ENCODE measurements at regions not wholly inside any gene's neighbourhood (a gene's known extent, or its start where the extent isn't known, plus 50 kb on each side); places are given as distances from the start of the nearest gene placed in this dataset.
"Not testable (repeated sequence)": the region's sequence is repeated elsewhere in the genome, so short reads cannot be mapped to it uniquely, and the experiment has no call there.

GRCh38 chr15:92781925-92782453 lies 118.1 kb upstream of the CHD2 start:
- DNase-seq (ENCODE audit: insufficient read length, low spot score) (no peak), FAIRE-seq (no peak)
- TF ChIP-seq POLR2AphosphoS5 (IDR thresholded peaks at IDR 0.05; ENCODE audit: low read depth, low read length) (no peak), TAF1 (IDR thresholded peaks at IDR 0.05; ENCODE audit: low read depth, low read length) (no peak), SPI1 (IDR thresholded peaks at IDR 0.05; ENCODE audit: low read depth, low read length) (no peak), PAX5 (IDR thresholded peaks at IDR 0.05; ENCODE audit: insufficient read depth, low read length, severe bottlenecking) (no peak), POU2F2 (IDR thresholded peaks at IDR 0.05; ENCODE audit: low read depth, low read length) (no peak), POLR2A (IDR thresholded peaks at IDR 0.05; ENCODE audit: low read depth, low read length) (no peak)

GRCh38 chr15:92787116-92787515 lies 113.0 kb upstream of the CHD2 start:
- TF ChIP-seq POU2F2 (IDR thresholded peaks at IDR 0.05; ENCODE audit: low read depth, low read length) = no peak
- no peak for TF ChIP-seq TAF1 (IDR thresholded peaks at IDR 0.05; ENCODE audit: low read depth, low read length)
- TF ChIP-seq POLR2A (IDR thresholded peaks at IDR 0.05; ENCODE audit: low read depth, low read length) = no peak
- TF ChIP-seq SPI1 (IDR thresholded peaks at IDR 0.05; ENCODE audit: low read depth, low read length) = no peak
- no peak for TF ChIP-seq POLR2AphosphoS5 (IDR thresholded peaks at IDR 0.05; ENCODE audit: low read depth, low read length)
- no peak for TF ChIP-seq PAX5 (IDR thresholded peaks at IDR 0.05; ENCODE audit: insufficient read depth, low read length, severe bottlenecking)
- no peak for FAIRE-seq
- DNase-seq (ENCODE audit: insufficient read length, low spot score) = no peak

GRCh38 chr15:92788196-92788595 lies 111.9 kb upstream of the CHD2 start:
- no peak for TF ChIP-seq PAX5 (IDR thresholded peaks at IDR 0.05; ENCODE audit: insufficient read depth, low read length, severe bottlenecking)
- TF ChIP-seq POU2F2 (IDR thresholded peaks at IDR 0.05; ENCODE audit: low read depth, low read length) = no peak
- no peak for TF ChIP-seq POLR2AphosphoS5 (IDR thresholded peaks at IDR 0.05; ENCODE audit: low read depth, low read length)
- TF ChIP-seq POLR2A (IDR thresholded peaks at IDR 0.05; ENCODE audit: low read depth, low read length) = no peak
- no peak for TF ChIP-seq SPI1 (IDR thresholded peaks at IDR 0.05; ENCODE audit: low read depth, low read length)
- TF ChIP-seq TAF1 (IDR thresholded peaks at IDR 0.05; ENCODE audit: low read depth, low read length) = no peak
- FAIRE-seq (no peak), DNase-seq (ENCODE audit: insufficient read length, low spot score) (no peak)

- not testable (repeated sequence) for FAIRE-seq; DNase-seq (ENCODE audit: insufficient read length, low spot score)
These were observed 111.3 kb upstream of the CHD2 start for GRCh38 chr15:92788793-92789192.

GRCh38 chr15:92796161-92796611 lies 103.9 kb upstream of the CHD2 start:
- no peak for DNase-seq (ENCODE audit: insufficient read length, low spot score)
- FAIRE-seq = no peak
- TF ChIP-seq POLR2A (IDR thresholded peaks at IDR 0.05; ENCODE audit: low read depth, low read length) (no peak), POLR2AphosphoS5 (IDR thresholded peaks at IDR 0.05; ENCODE audit: low read depth, low read length) (no peak), PAX5 (IDR thresholded peaks at IDR 0.05; ENCODE audit: insufficient read depth, low read length, severe bottlenecking) (no peak), SPI1 (IDR thresholded peaks at IDR 0.05; ENCODE audit: low read depth, low read length) (no peak), POU2F2 (IDR thresholded peaks at IDR 0.05; ENCODE audit: low read depth, low read length) (no peak), TAF1 (IDR thresholded peaks at IDR 0.05; ENCODE audit: low read depth, low read length) (no peak)

GRCh38 chr15:92797168-92798052 lies 102.7 kb upstream of the CHD2 start:
- TF ChIP-seq PAX5 (IDR thresholded peaks at IDR 0.05; ENCODE audit: insufficient read depth, low read length, severe bottlenecking) (no peak), TAF1 (IDR thresholded peaks at IDR 0.05; ENCODE audit: low read depth, low read length) (no peak), SPI1 (IDR thresholded peaks at IDR 0.05; ENCODE audit: low read depth, low read length) (no peak), POLR2AphosphoS5 (IDR thresholded peaks at IDR 0.05; ENCODE audit: low read depth, low read length) (no peak), POU2F2 (IDR thresholded peaks at IDR 0.05; ENCODE audit: low read depth, low read length) (no peak), POLR2A (IDR thresholded peaks at IDR 0.05; ENCODE audit: low read depth, low read length) (no peak)
- FAIRE-seq (peak; percentile 82), DNase-seq (ENCODE audit: insufficient read length, low spot score) (no peak)

- TF ChIP-seq POU2F2 (IDR thresholded peaks at IDR 0.05; ENCODE audit: low read depth, low read length) (no peak), PAX5 (IDR thresholded peaks at IDR 0.05; ENCODE audit: insufficient read depth, low read length, severe bottlenecking) (no peak), TAF1 (IDR thresholded peaks at IDR 0.05; ENCODE audit: low read depth, low read length) (no peak), POLR2A (IDR thresholded peaks at IDR 0.05; ENCODE audit: low read depth, low read length) (no peak), POLR2AphosphoS5 (IDR thresholded peaks at IDR 0.05; ENCODE audit: low read depth, low read length) (no peak), SPI1 (IDR thresholded peaks at IDR 0.05; ENCODE audit: low read depth, low read length) (no peak)
- no peak for DNase-seq (ENCODE audit: insufficient read length, low spot score)
- no peak for FAIRE-seq
These were observed 100.1 kb upstream of the CHD2 start for GRCh38 chr15:92800013-92800412.

- DNase-seq (ENCODE audit: insufficient read length, low spot score); FAIRE-seq: not testable (repeated sequence)
These were observed 99.6 kb upstream of the CHD2 start for GRCh38 chr15:92800416-92801055.

- not testable (repeated sequence) for DNase-seq (ENCODE audit: insufficient read length, low spot score); FAIRE-seq
These were observed 98.9 kb upstream of the CHD2 start for GRCh38 chr15:92801056-92801773.

Data from GM12891 (cell line).